ENCODE measurements at regions not wholly inside any gene's neighbourhood (a gene's known extent, or its start where the extent isn't known, plus 50 kb on each side); places are given as distances from the start of the nearest gene placed in this dataset.

DNA sequence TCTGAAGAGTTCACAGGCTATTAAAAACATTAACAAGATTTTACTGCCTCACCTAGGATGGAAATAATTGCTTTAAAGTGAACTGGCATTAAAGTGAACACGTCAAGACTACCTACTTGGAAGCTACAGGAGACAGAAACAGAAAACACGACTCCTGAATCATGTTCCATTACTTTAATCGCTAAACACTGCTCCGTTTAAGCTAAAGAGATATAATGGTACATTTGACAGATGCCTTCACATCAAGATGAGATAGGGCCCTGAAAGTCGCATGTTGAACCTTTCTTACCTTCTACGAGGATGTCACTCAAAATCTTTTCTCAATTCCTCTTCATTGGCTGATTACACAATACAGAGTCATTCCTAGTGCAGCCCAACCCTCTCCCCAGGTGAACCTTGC is 206.3 kb upstream of the GATB start:
- no peak overlapping the region for H3K4me3 ChIP-seq
- TF ChIP-seq POLR2AphosphoS5 (IDR thresholded peaks at IDR 0.05; ENCODE audit: insufficient read depth in 1 of 2, low read depth in 1 of 2) (no peak), POLR2A (IDR thresholded peaks at IDR 0.05) (no peak)
- TF ChIP-seq, protein P1, sequence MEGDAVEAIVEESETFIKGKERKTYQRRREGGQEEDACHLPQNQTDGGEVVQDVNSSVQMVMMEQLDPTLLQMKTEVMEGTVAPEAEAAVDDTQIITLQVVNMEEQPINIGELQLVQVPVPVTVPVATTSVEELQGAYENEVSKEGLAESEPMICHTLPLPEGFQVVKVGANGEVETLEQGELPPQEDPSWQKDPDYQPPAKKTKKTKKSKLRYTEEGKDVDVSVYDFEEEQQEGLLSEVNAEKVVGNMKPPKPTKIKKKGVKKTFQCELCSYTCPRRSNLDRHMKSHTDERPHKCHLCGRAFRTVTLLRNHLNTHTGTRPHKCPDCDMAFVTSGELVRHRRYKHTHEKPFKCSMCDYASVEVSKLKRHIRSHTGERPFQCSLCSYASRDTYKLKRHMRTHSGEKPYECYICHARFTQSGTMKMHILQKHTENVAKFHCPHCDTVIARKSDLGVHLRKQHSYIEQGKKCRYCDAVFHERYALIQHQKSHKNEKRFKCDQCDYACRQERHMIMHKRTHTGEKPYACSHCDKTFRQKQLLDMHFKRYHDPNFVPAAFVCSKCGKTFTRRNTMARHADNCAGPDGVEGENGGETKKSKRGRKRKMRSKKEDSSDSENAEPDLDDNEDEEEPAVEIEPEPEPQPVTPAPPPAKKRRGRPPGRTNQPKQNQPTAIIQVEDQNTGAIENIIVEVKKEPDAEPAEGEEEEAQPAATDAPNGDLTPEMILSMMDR (IDR thresholded peaks at IDR 0.05) = no peak

DNA sequence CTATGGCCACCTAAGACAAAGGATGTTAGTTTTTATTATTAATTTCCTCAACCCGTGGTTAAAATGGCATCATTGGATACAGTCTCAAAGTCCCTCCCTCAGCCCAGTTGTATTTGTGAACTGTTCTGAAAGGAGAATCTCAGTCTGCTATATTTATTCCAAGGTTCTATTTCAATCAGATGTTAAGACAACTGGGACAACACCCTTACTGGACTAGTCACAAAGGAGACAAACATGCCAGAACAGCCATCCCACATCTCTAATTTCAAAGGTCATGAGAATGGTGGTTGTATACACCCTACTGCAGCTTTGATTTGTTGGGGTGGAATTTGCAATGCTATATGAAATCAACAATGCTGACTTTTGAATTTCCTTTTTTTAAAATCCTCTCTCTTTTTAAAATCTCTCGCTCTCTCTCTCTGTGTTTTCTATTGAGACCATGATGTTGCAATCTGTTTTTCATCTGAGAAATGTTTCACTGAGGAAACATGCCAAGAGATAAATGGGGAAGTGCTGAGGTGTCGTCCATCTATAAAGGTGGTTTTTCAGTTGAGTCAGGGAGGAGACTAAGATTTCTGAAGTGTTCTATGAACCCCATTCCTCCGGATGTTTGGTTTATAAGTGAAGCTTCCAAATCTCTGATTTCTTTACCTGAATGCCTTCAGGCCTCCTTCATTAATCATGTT is 201.5 kb upstream of the GATB start:
- Histone ChIP-seq H3K9me3 (no peaks in the 10 kb centered on the region), H3K4me1 (no peaks in the 10 kb centered on the region), H3K27ac (no peak overlapping the region), H3K4me3 (no peak overlapping the region), H3K36me3 (no peaks in the 10 kb centered on the region), H3K27me3 (no peaks in the 10 kb centered on the region)
- TF ChIP-seq POLR2AphosphoS5 (IDR thresholded peaks at IDR 0.05; ENCODE audit: insufficient read depth in 1 of 2, low read depth in 1 of 2) (no peak), POLR2A (IDR thresholded peaks at IDR 0.05) (no peak)
- TF ChIP-seq, protein P1 (IDR thresholded peaks at IDR 0.05) = no peak
- intact Hi-C loops (cut with DNase I) = no loop called here
- DNase-seq (ENCODE audit: extremely low spot score in 2 of 2) = no peak

More for the DNA sequence above, 206.3 kb upstream of the GATB start:
- intact Hi-C loops (cut with DNase I) = no loop called here
- no peaks in the 10 kb centered on the region for H3K36me3 ChIP-seq
- H3K27ac ChIP-seq = no peak overlapping the region
- H3K9me3 ChIP-seq = no peaks in the 10 kb centered on the region
- DNase-seq (ENCODE audit: extremely low spot score in 2 of 2) = no peak
- H3K27me3 ChIP-seq = no peaks in the 10 kb centered on the region
- H3K4me1 ChIP-seq = no peaks in the 10 kb centered on the region

DNA sequence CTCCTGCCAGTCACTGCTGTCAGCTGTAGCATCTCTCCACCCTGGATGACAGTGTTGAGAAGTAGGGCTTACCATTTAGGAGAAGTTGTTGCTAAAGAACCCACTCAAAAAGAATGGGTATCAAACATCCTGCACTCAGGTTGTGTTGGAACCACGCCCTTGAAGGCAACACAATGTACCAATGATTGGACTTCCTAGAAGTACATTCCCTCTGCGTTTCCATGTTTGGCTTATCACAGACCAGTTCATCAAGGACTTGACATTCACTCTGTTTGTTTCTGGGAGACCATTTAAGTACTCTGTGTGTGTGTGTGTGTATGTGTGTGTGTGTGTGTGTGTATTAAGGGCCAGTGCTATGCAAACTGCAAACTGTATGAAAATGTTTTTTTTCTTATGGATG is 200.6 kb upstream of the GATB start:
- intact Hi-C loops (cut with DNase I) = no loop called here
- H3K36me3 ChIP-seq = no peaks in the 10 kb centered on the region
- H3K27me3 ChIP-seq = no peaks in the 10 kb centered on the region

DNA sequence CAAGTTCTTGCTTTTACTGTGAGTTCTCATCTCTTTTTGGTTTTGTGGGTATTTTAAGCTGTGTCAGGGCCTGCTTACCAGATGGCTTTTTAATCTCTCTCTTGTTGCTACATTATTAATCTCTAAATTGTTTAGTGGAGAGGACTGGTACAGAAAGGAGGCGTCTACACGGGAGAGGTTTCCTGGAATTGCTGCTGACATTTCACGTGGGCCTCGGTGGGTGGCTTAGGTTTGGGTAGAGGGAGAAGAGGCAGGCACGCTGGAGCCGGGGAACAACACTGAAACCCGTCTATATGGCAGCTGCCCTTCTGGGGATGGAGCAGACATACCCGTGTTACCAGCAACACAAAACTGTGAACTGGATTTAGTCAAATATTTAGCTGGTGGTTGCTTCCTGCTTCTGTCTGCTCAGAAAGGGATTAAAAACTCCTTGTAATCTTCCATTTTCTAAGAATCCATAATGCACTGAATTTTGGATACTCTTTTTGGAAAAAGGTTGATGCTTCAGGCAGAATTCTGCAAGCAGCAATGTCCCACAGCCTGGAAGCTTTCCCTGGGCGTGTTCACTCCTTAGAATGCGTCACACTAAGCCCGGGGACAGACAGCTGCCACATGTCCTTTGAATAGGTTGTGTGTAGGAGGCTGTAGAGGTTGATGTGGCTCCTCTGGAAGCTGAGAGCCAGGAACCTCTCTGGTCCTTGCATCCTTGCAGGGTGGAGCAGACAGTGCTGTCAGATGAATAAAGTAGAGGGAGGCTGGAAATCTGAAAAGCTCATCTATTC is 199.8 kb upstream of the GATB start:
- H3K27ac ChIP-seq = no peak overlapping the region
- no peak for DNase-seq (ENCODE audit: extremely low spot score in 2 of 2)
- no peaks in the 10 kb centered on the region for H3K9me3 ChIP-seq
- no peak overlapping the region for H3K4me3 ChIP-seq
- no peaks in the 10 kb centered on the region for H3K27me3 ChIP-seq
- no peaks in the 10 kb centered on the region for H3K4me1 ChIP-seq
- intact Hi-C loops (cut with DNase I) = no loop called here
- TF ChIP-seq POLR2AphosphoS5 (IDR thresholded peaks at IDR 0.05; ENCODE audit: insufficient read depth in 1 of 2, low read depth in 1 of 2) = no peak
- TF ChIP-seq, protein P1 (IDR thresholded peaks at IDR 0.05) = no peak
- TF ChIP-seq POLR2A (IDR thresholded peaks at IDR 0.05) = no peak
- no peaks in the 10 kb centered on the region for H3K36me3 ChIP-seq

More for the DNA sequence above, 200.6 kb upstream of the GATB start:
- Histone ChIP-seq H3K27ac (no peak overlapping the region), H3K9me3 (no peaks in the 10 kb centered on the region), H3K4me1 (no peaks in the 10 kb centered on the region), H3K4me3 (no peak overlapping the region)
- TF ChIP-seq POLR2AphosphoS5 (IDR thresholded peaks at IDR 0.05; ENCODE audit: insufficient read depth in 1 of 2, low read depth in 1 of 2) = no peak
- TF ChIP-seq POLR2A (IDR thresholded peaks at IDR 0.05) = no peak
- TF ChIP-seq, protein P1 (IDR thresholded peaks at IDR 0.05) = no peak
- DNase-seq (ENCODE audit: extremely low spot score in 2 of 2) = no peak

DNA sequence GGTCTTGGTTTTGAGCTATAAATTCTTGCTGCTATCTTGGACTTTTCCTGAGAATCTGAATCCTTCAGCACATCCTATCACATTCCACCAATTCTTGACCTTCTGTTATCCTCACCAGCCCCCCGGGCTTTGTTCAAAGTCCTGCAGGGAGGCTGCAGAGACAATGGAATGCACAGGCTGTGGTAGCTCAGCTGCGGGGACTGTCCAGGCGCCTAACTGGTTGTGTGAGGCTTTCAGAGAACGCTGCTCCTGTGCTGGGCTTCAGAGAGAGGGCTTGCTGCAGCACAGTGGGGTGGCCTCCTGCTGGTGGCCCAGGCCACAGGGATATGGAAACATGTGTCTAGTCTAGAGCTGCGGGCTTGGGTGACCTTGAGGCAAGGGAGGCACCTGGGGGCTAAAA is 196.3 kb upstream of the GATB start:
- no peaks in the 10 kb centered on the region for H3K27me3 ChIP-seq
- TF ChIP-seq POLR2A (IDR thresholded peaks at IDR 0.05) = no peak
- no peak for TF ChIP-seq POLR2AphosphoS5 (IDR thresholded peaks at IDR 0.05; ENCODE audit: insufficient read depth in 1 of 2, low read depth in 1 of 2)
- TF ChIP-seq, protein P1 (IDR thresholded peaks at IDR 0.05) = no peak
- peak in 1 of 2 donors; percentile 64 for DNase-seq (ENCODE audit: extremely low spot score in 2 of 2)
- no peak overlapping the region for H3K4me3 ChIP-seq
- no peak overlapping the region for H3K27ac ChIP-seq
- H3K9me3 ChIP-seq = no peaks in the 10 kb centered on the region
- intact Hi-C loops (cut with DNase I) = no loop called here
- H3K4me1 ChIP-seq = no peaks in the 10 kb centered on the region
- H3K36me3 ChIP-seq = no peaks in the 10 kb centered on the region

Measured in vagina (tissue), 2 donors.